Uterus (tissue), 2 donors: ENCODE measurements at regions not wholly inside any gene's neighbourhood (a gene's known extent, or its start where the extent isn't known, plus 50 kb on each side); places are given as distances from the start of the nearest gene placed in this dataset.

Source experiments
- POLR2A ChIP-seq, 2 donors: fragments of 450-650 bp; IDR thresholded peaks; one replicate each; pipeline ENCODE4 v1.6.1; 2016; ENCODE audit warnings: antibody characterized with exemption in 2 of 2, mild to moderate bottlenecking in 1 of 2, moderate library complexity in 1 of 2
- TF ChIP-seq, protein P1 (sequence below), 4 experiments: fragments of 200-600 bp in 2 of 4; fragments of 450-650 bp in 2 of 4; sonication (generic) in 2 of 4; IDR thresholded peaks; one replicate each; pipeline ENCODE4 v1.5.1; 2016 to 2019; ENCODE audit warnings: antibody characterized with exemption in 4 of 4, mild to moderate bottlenecking in 2 of 4, moderate library complexity in 1 of 4

DNA sequence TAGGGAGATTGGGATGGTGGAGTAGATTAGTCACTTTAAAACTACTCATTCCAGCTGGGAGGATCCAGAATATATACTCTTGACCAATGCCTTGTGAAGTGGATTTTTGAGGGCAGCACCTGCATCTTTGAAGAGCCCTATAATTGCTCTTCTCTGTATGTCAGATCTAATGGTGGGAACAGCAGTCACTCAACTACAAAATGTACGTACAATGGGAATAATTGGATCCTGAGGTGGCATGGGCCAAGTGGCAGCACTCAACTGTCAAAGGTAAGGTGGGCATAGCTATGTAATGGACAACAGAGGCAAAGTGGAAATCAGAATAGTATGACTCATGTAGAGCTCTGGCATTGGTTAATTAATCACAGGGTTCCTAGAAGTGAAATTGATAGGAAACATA is 51.6 kb upstream of the KIAA0040 start:
- TF ChIP-seq, protein P1, sequence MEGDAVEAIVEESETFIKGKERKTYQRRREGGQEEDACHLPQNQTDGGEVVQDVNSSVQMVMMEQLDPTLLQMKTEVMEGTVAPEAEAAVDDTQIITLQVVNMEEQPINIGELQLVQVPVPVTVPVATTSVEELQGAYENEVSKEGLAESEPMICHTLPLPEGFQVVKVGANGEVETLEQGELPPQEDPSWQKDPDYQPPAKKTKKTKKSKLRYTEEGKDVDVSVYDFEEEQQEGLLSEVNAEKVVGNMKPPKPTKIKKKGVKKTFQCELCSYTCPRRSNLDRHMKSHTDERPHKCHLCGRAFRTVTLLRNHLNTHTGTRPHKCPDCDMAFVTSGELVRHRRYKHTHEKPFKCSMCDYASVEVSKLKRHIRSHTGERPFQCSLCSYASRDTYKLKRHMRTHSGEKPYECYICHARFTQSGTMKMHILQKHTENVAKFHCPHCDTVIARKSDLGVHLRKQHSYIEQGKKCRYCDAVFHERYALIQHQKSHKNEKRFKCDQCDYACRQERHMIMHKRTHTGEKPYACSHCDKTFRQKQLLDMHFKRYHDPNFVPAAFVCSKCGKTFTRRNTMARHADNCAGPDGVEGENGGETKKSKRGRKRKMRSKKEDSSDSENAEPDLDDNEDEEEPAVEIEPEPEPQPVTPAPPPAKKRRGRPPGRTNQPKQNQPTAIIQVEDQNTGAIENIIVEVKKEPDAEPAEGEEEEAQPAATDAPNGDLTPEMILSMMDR (IDR thresholded peaks at IDR 0.05): no peak
- TF ChIP-seq POLR2A (IDR thresholded peaks at IDR 0.05): no peak
